Fibroblast of lung (primary cell): ENCODE measurements at regions not wholly inside any gene's neighbourhood (a gene's known extent, or its start where the extent isn't known, plus 50 kb on each side); places are given as distances from the start of the nearest gene placed in this dataset.

Experiments
- DNase-seq, 2 donors: peaks; one replicate each; pipeline versions ENCODE4 v3.0.0 to v3.0.0-alpha.2; 2010; ENCODE audit warnings: low read depth in 2 of 2
- H2AFZ ChIP-seq: 2 replicates; pipeline ENCODE4 v1.5.1; 2012; ENCODE audit warnings: low read length, control low read depth, inconsistent platforms
- H3K27ac ChIP-seq: 2 replicates; pipeline ENCODE4 v1.5.1; 2011; ENCODE audit warnings: low read length, control low read depth; ENCODE audit not compliant: insufficient read depth
- H3K27me3 ChIP-seq: 2 replicates; pipeline ENCODE4 v1.5.1; 2011; ENCODE audit warnings: mild to moderate bottlenecking, low read length; ENCODE audit not compliant: control insufficient read depth, insufficient read depth
- H3K36me3 ChIP-seq: 2 replicates; pipeline ENCODE4 v1.5.1; 2011; ENCODE audit warnings: low read length; ENCODE audit not compliant: control insufficient read depth, insufficient read depth
- H3K4me1 ChIP-seq: 2 replicates; pipeline ENCODE4 v1.5.1; 2011; ENCODE audit warnings: low read length; ENCODE audit not compliant: control insufficient read depth, insufficient read depth; ENCODE audit errors: extremely low read depth
- H3K4me2 ChIP-seq: 2 replicates; pipeline ENCODE4 v1.5.1; 2011; ENCODE audit warnings: low read length, control low read depth; ENCODE audit not compliant: insufficient read depth; ENCODE audit errors: extremely low read depth
- H3K4me3 ChIP-seq, 4 experiments: fragments of 200-600 bp in 1 of 4; sonication (generic) in 1 of 4; replicated peaks in 1 of 4; 2 replicates each; pipeline ENCODE4 v1.5.1; 2011 to 2016; ENCODE audit warnings: low read length in 4 of 4, low read depth in 3 of 4, mild to moderate bottlenecking in 3 of 4, control low read depth in 2 of 4, inconsistent platforms in 1 of 4, mixed read lengths in 1 of 4; ENCODE audit not compliant: insufficient read depth in 1 of 4; ENCODE audit errors: control extremely low read depth in 1 of 4
- H3K79me2 ChIP-seq: 2 replicates; pipeline ENCODE4 v1.5.1; 2012; ENCODE audit warnings: mild to moderate bottlenecking, low read length, inconsistent platforms; ENCODE audit not compliant: control insufficient read depth, insufficient read depth
- H3K9ac ChIP-seq: 2 replicates; pipeline ENCODE4 v1.5.1; 2011; ENCODE audit warnings: mild to moderate bottlenecking, low read length, control low read depth; ENCODE audit not compliant: insufficient read depth
- H3K9me3 ChIP-seq: 2 replicates; pipeline ENCODE4 v1.5.1; 2012; ENCODE audit warnings: low read depth, low read length; ENCODE audit not compliant: control insufficient read depth, insufficient read depth
- H4K20me1 ChIP-seq: 2 replicates; pipeline ENCODE4 v1.5.1; 2011; ENCODE audit warnings: low read length; ENCODE audit not compliant: control insufficient read depth, insufficient read depth; ENCODE audit errors: extremely low read depth
- CTCF ChIP-seq, 2 donors: IDR thresholded peaks in 1 of 2; conservative IDR thresholded peaks in 1 of 2; 1 replicate in 1 of 2; 2 replicates in 1 of 2; pipeline ENCODE4 v1.5.1; 2011 to 2012; ENCODE audit warnings: low read length in 2 of 2, control low read depth in 1 of 2, inconsistent platforms in 1 of 2, low read depth in 1 of 2, mild to moderate bottlenecking in 1 of 2
- EZH2 ChIP-seq: IDR thresholded peaks from 2 replicates; pipeline ENCODE4 v1.5.1; 2012; ENCODE audit warnings: low read length, control low read depth, mild to moderate bottlenecking; ENCODE audit errors: missing control alignments

- Histone ChIP-seq H3K27ac (no peak overlapping the region), H3K9me3 (no peaks in the 10 kb centered on the region), H2AFZ (no peak overlapping the region), H4K20me1 (no peaks in the 10 kb centered on the region), H3K4me2 (no peak overlapping the region), H3K79me2 (no peaks in the 10 kb centered on the region), H3K9ac (no peak overlapping the region), H3K4me3 (no peak overlapping the region), H3K27me3 (no peaks in the 10 kb centered on the region), H3K4me1 (no peaks in the 10 kb centered on the region), H3K36me3 (no peaks in the 10 kb centered on the region)
- TF ChIP-seq CTCF (conservative IDR thresholded peaks at IDR 0.05 in 1 of 2, IDR thresholded peaks at IDR 0.05 in 1 of 2; ENCODE audit: low read depth in 1 of 2, low read length in 2 of 2) = peak in 1 of 2 donors; percentile 32
- TF ChIP-seq EZH2 = no peak
- DNase-seq = peak; percentile 20 to 56
Measured at GRCh38 chrX:30504309-30504708, 73.3 kb downstream of the TASL start.

GRCh38 chrX:30495468-30495867, 82.1 kb downstream of the TASL start:
- Histone ChIP-seq H4K20me1 (no peaks in the 10 kb centered on the region), H3K9me3 (no peaks in the 10 kb centered on the region), H3K4me1 (no peaks in the 10 kb centered on the region), H3K4me2 (no peak overlapping the region), H3K9ac (no peak overlapping the region), H3K36me3 (no peaks in the 10 kb centered on the region), H3K27me3 (no peaks in the 10 kb centered on the region), H3K4me3 (no peak overlapping the region), H3K79me2 (no peaks in the 10 kb centered on the region), H2AFZ (no peak overlapping the region), H3K27ac (no peak overlapping the region)
- TF ChIP-seq CTCF (conservative IDR thresholded peaks at IDR 0.05 in 1 of 2, IDR thresholded peaks at IDR 0.05 in 1 of 2; ENCODE audit: low read depth in 1 of 2, low read length in 2 of 2) (no peak), EZH2 (no peak)
- DNase-seq = no peak

- Histone ChIP-seq H3K9me3 (no peaks in the 10 kb centered on the region), H4K20me1 (no peaks in the 10 kb centered on the region), H3K36me3 (no peaks in the 10 kb centered on the region), H3K4me2 (no peak overlapping the region), H3K79me2 (no peaks in the 10 kb centered on the region), H3K4me3 (no peak overlapping the region), H2AFZ (no peak overlapping the region), H3K9ac (no peak overlapping the region), H3K4me1 (no peaks in the 10 kb centered on the region), H3K27me3 (no peaks in the 10 kb centered on the region), H3K27ac (no peak overlapping the region)
- DNase-seq = no peak
- TF ChIP-seq CTCF (conservative IDR thresholded peaks at IDR 0.05 in 1 of 2, IDR thresholded peaks at IDR 0.05 in 1 of 2; ENCODE audit: low read depth in 1 of 2, low read length in 2 of 2) (no peak), EZH2 (no peak)
Measured at GRCh38 chrX:30493348-30493747, 84.2 kb downstream of the TASL start.
